Pancreas (tissue), 10 donors: ENCODE measurements at regions not wholly inside any gene's neighbourhood (a gene's known extent, or its start where the extent isn't known, plus 50 kb on each side); places are given as distances from the start of the nearest gene placed in this dataset.
"Not testable (repeated sequence)": the region's sequence is repeated elsewhere in the genome, so short reads cannot be mapped to it uniquely, and the experiment has no call there.

Experiments
- ATAC-seq, 4 donors: fragments of 200-7000 bp; cut with Tn5 transposase; one replicate each; pipeline versions ENCODE4 v1.8.0 to v1.9.1; 2020; ENCODE audit warnings: mild to moderate bottlenecking in 4 of 4, moderate library complexity in 4 of 4
- DNase-seq, 6 donors: peaks; one replicate each; pipeline ENCODE4 v3.0.0-alpha.2; 2020
- FAIRE-seq: peaks from 2 replicates; lab custom pipeline; 2012; peaks lifted over from hg19 to GRCh38; lab: Jason Lieb, UNC
- H3K27ac ChIP-seq, 4 donors: fragments of 200-600 bp; sonication (generic); 1 replicate in 3 of 4; 2 replicates in 1 of 4; pipeline versions ENCODE4 v1.5.0 to v1.8.0; 2020
- H3K27me3 ChIP-seq, 4 donors: fragments of 200-600 bp; one replicate each; pipeline ENCODE4 v1.8.0; 2021
- H3K36me3 ChIP-seq, 3 donors: fragments of 200-600 bp; sonication (generic) in 1 of 3; one replicate each; pipeline versions ENCODE4 v1.5.0 to v1.8.0; 2020 to 2021
- H3K4me1 ChIP-seq, 3 donors: fragments of 200-600 bp; one replicate each; pipeline ENCODE4 v1.8.0; 2021
- H3K4me3 ChIP-seq, 4 donors: fragments of 200-600 bp; sonication (generic) in 2 of 4; one replicate each; pipeline versions ENCODE4 v1.5.0 to v1.8.0; 2020 to 2021
- H3K9me3 ChIP-seq, 4 donors: fragments of 200-600 bp; one replicate each; pipeline ENCODE4 v1.8.0; 2021
- WGBS, 2 donors: extraction: QIAGEN DNeasy Blood & Tissue Kit; methylation state at CpG; one replicate each; pipeline ENCODE4 v1.1.7; 2013; 5-methylcytosine and 5-hydroxymethylcytosine counted together
- intact Hi-C, 3 donors: fragments of 100-400 bp; cut with DNase I; formaldehyde crosslinking; loops; one replicate each; pipeline versions ENCODE4 v1.11.1 to v1.14.2; 2022
- TF ChIP-seq, protein P1 (sequence below), 4 donors: fragments of 200-600 bp; sonication (generic) in 3 of 4; IDR thresholded peaks; one replicate each; pipeline versions ENCODE4 v1.5.0 to v1.8.0; 2021; ENCODE audit warnings: antibody characterized with exemption in 4 of 4
- donor health status: healthy with polysubstance abuse.
- donor health status: DM: no; HTN: no; CAD: no; lungs with moderate emphysema.
- donor health status: DM: no; HTN: no; CAD: no.
- donor health status: control.
- donor health status: control.
- donor health status: Bipolar disorder and iron deficiency.
- donor health status: DM: yes; HTN: yes; CAD: no.
- donor health status: DM: no; HTN: no; CAD: no.
- donor health status: DM: no; HTN: no; CAD: no.
- donor health status: DM: yes; HTN: yes; CAD: no.

DNA sequence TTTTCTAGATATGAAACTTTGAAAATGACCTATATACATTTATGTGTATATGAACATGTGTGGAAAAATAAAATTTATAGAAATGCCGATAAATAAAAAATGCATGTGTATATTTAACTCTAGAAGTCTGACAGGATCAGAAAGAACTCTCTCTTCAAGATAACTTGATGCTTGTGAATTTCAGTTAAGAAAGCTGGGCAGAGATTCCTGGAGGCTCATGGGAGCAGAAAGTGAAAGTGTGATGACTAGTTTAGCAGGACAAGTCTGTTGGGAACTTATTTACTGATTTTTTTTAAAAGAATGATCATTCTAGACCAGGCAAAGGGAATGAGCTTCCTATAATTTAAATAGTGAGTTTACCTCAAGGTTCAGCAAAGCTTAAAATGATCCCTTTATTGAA is 81.5 kb upstream of the KCNAB1 start:
- intact Hi-C loops: no loop called here
- no peak for DNase-seq
- H3K4me1 ChIP-seq: no peaks in the 10 kb centered on the region
- no peaks in the 10 kb centered on the region for H3K36me3 ChIP-seq
- no peaks in the 10 kb centered on the region for H3K9me3 ChIP-seq
- FAIRE-seq: no peak
- no peak overlapping the region for H3K27ac ChIP-seq
- no peak overlapping the region for H3K4me3 ChIP-seq
- TF ChIP-seq, protein P1, sequence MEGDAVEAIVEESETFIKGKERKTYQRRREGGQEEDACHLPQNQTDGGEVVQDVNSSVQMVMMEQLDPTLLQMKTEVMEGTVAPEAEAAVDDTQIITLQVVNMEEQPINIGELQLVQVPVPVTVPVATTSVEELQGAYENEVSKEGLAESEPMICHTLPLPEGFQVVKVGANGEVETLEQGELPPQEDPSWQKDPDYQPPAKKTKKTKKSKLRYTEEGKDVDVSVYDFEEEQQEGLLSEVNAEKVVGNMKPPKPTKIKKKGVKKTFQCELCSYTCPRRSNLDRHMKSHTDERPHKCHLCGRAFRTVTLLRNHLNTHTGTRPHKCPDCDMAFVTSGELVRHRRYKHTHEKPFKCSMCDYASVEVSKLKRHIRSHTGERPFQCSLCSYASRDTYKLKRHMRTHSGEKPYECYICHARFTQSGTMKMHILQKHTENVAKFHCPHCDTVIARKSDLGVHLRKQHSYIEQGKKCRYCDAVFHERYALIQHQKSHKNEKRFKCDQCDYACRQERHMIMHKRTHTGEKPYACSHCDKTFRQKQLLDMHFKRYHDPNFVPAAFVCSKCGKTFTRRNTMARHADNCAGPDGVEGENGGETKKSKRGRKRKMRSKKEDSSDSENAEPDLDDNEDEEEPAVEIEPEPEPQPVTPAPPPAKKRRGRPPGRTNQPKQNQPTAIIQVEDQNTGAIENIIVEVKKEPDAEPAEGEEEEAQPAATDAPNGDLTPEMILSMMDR (IDR thresholded peaks at IDR 0.05): no peak
- H3K27me3 ChIP-seq: no peaks in the 10 kb centered on the region
- WGBS, 2 donors: 85 to 98% methylated on average over 1 of the region's 1 CpG
- no peak for ATAC-seq

DNA sequence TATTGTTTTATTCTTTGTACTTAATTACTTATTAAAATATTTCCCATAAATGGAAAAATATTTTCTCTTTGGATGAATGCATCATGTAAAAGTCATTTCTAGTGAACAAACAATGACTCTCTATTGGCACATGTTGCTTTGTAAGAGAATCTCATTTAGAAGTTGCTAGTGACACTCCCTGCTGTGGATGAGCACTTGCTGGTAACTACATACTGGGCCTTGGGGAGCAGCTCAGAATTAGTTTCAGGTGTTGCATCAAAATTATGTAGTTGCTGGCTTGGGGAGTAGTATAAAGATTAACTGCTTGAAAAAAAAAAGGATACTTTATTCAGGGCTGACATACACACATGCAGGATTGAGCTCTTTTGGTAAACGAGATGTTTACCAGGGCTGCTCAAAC is 80.3 kb upstream of the KCNAB1 start:
- Histone ChIP-seq H3K4me1 (no peaks in the 10 kb centered on the region), H3K4me3 (no peak overlapping the region), H3K36me3 (no peaks in the 10 kb centered on the region), H3K27ac (no peak overlapping the region), H3K27me3 (no peaks in the 10 kb centered on the region), H3K9me3 (no peaks in the 10 kb centered on the region)
- ATAC-seq (no peak), DNase-seq (no peak), FAIRE-seq (no peak)
- intact Hi-C loops: no loop called here
- WGBS, 2 donors: 72 to 75% methylated on average over 1 of the region's 1 CpG
- TF ChIP-seq, protein P1 (IDR thresholded peaks at IDR 0.05): no peak

DNA sequence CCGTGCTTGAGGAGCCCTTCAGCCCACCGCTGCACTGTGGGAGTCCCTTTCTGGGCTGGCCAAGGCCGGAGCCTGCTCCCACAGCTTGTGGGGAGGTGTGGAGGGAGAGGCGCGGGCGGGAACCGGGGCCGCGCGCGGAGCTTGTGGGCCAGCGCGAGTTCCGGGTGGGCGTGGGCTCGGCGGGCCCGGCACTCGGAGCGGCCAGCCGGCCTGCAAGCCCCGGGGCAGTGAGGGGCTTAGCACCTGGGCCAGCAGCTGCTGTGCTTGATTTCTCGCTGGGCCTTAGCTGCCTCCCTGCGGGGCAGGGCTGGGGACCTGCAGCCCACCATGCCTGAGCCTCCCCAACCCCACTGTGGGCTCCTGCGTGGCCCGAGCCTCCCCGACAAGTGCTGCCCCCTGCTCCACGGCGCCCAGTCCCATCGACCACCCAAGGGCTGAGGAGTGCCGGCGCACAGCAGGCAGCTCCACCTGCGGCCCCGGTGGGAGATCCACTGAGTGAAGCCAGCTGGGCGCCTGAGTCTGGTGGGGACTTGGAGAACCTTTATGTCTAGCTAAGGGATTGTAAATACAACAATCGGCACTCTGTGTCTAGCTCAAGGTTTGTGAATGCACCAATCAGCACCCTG is 79.0 kb upstream of the KCNAB1 start:
- H3K36me3 ChIP-seq, H3K4me3 ChIP-seq, intact Hi-C loops, H3K4me1 ChIP-seq, H3K27ac ChIP-seq, H3K9me3 ChIP-seq, FAIRE-seq, ATAC-seq, H3K27me3 ChIP-seq: not testable (repeated sequence)
- peak in 1 of 6 donors; percentile 51 for DNase-seq
- WGBS, 2 donors: 94 to 97% methylated on average over 25 to 36 of the region's 36 CpGs

DNA sequence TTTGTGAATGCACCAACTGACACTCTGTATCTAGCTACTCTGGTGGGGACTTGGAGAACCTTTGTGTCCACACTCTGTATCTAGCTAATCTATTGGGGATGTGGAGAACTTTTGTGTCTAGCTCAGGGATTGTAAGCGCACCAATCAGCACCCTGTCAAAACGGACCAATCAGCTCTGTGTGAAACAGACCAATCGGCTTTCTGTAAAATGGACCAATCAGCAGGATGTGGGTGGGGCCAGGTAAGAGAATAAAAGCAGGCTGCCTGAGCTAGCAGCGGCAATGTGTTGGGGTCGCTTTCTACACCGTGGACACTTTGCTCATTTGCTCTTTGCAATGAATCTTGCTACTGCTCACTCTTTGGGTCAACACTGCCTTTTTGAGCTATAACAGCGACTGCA is 78.5 kb upstream of the KCNAB1 start:
- H3K4me1 ChIP-seq, H3K27me3 ChIP-seq, H3K36me3 ChIP-seq, H3K4me3 ChIP-seq, intact Hi-C loops, H3K9me3 ChIP-seq, ATAC-seq, DNase-seq, H3K27ac ChIP-seq, FAIRE-seq: not testable (repeated sequence)
- WGBS, 2 donors: 78 to 82% methylated on average over 7 of the region's 7 CpGs

DNA sequence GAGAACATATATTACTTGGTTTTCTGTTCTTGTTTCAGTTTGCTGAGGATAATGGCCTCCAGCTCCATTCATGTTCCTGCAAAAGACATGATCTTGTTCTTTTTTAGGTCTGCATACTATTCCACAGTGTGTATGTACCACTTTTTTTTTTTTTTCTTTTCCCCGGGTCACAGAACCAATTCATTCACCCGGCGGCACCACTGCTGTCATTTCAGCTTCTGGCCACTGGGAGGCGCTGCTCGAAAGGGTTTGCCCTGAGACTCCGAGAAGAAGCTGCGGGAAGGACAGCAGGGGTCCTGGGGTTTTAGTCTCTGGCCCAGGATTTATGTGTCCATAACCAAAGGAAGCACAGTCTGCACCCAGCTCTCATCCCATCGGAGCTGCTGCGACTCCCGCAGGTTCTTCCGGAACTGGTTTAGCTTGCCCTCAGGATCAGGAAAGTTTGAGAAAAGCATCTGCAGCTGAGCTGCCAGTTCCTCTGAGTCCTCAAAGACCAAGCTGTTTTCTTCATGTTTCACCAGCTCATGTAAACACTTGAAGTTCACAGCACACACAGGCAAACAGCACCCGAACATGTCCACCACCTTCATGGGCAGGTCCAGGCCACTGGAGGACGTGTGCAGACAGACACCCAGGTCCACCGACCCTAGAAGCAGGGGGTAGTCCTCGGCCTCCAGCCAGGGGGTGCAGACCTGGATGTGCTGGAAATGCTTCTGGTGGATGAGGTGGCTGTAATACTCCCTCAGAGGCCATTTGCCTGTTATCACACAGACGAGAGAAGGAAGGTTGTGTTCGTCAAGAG is 76.3 kb upstream of the KCNAB1 start:
- H3K27me3 ChIP-seq: not testable (repeated sequence)

More for the DNA sequence above, 76.3 kb upstream of the KCNAB1 start:
- TF ChIP-seq, protein P1 (IDR thresholded peaks at IDR 0.05): peak; percentile 56 to 72 (median 64)
- DNase-seq (peak in 5 of 6 donors; percentile 33 to 78 (median 67)), ATAC-seq (peak in 3 of 4 donors; percentile 56 to 60 (median 57))
- intact Hi-C loops, H3K36me3 ChIP-seq, FAIRE-seq, H3K9me3 ChIP-seq, H3K4me3 ChIP-seq, H3K27ac ChIP-seq, H3K4me1 ChIP-seq: not testable (repeated sequence)
- 37 to 42% methylated on average over 17 of the region's 17 CpGs for WGBS, 2 donors
